A673 (cell line): ENCODE measurements at regions not wholly inside any gene's neighbourhood (a gene's known extent, or its start where the extent isn't known, plus 50 kb on each side); places are given as distances from the start of the nearest gene placed in this dataset.

Experiments
- EZH2 ChIP-seq: fragments of 200-600 bp; sonication (generic); IDR thresholded peaks from 2 replicates; pipeline ENCODE4 v1.6.1; 2017; ENCODE audit warnings: borderline replicate concordance, low read depth, mild to moderate bottlenecking, mixed read lengths, antibody characterized with exemption, low read length; ENCODE audit not compliant: poor library complexity, severe bottlenecking
- TF ChIP-seq, protein P1 (sequence below): fragments of 300-800, 200-600 bp; sonication (generic); conservative IDR thresholded peaks from 2 replicates; pipeline ENCODE4 v1.5.1; 2017; ENCODE audit warnings: low read depth, mild to moderate bottlenecking, antibody characterized with exemption, low read length, moderate library complexity, mixed read lengths

- TF ChIP-seq, protein P1, sequence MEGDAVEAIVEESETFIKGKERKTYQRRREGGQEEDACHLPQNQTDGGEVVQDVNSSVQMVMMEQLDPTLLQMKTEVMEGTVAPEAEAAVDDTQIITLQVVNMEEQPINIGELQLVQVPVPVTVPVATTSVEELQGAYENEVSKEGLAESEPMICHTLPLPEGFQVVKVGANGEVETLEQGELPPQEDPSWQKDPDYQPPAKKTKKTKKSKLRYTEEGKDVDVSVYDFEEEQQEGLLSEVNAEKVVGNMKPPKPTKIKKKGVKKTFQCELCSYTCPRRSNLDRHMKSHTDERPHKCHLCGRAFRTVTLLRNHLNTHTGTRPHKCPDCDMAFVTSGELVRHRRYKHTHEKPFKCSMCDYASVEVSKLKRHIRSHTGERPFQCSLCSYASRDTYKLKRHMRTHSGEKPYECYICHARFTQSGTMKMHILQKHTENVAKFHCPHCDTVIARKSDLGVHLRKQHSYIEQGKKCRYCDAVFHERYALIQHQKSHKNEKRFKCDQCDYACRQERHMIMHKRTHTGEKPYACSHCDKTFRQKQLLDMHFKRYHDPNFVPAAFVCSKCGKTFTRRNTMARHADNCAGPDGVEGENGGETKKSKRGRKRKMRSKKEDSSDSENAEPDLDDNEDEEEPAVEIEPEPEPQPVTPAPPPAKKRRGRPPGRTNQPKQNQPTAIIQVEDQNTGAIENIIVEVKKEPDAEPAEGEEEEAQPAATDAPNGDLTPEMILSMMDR: no peak
- TF ChIP-seq EZH2: no peak
Measured at GRCh38 chr1:34364376-34364775, 187.7 kb downstream of the C1orf94 start.
